ENCODE measurements at regions not wholly inside any gene's neighbourhood (a gene's known extent, or its start where the extent isn't known, plus 50 kb on each side); places are given as distances from the start of the nearest gene placed in this dataset.

- H3K79me2 ChIP-seq (ENCODE audit: control insufficient read depth, insufficient read depth, low read length) = no peaks in the 10 kb centered on the region
- no peak for ATAC-seq
- DNase-seq (ENCODE audit: low read depth, low spot score) = no peak
- no peak overlapping the region for H3K4me3 ChIP-seq
- no peaks in the 10 kb centered on the region; the same call in 1 of the 3 replicates for H3K9me3 ChIP-seq (replicated peaks; ENCODE audit: control insufficient read depth, insufficient read depth, low read length)
- no peak for FAIRE-seq
- H2AFZ ChIP-seq (ENCODE audit: control insufficient read depth, low read depth, low read length) = no peak overlapping the region
- no peak overlapping the region for H3K4me2 ChIP-seq (ENCODE audit: control insufficient read depth, insufficient read depth)
- no peaks in the 10 kb centered on the region for H3K27me3 ChIP-seq (replicated peaks in 1 of 2; ENCODE audit: control insufficient read depth in 2 of 2, insufficient read depth in 2 of 2, low read length in 1 of 2)
- intact Hi-C loops (cut with micrococcal nuclease; ENCODE audit: unreplicated experiment) = loop anchor here (10.0 kb wide), 2 partner anchors 299 to 991 kb away; no protein-coding TSS in a partner anchor
- no peak for TF ChIP-seq IKZF1 (conservative IDR thresholded peaks at IDR 0.05)
- no peak for TF ChIP-seq CHD4 (IDR thresholded peaks at IDR 0.05)
- no peak for TF ChIP-seq EZH2 (IDR thresholded peaks at IDR 0.05; ENCODE audit: borderline replicate concordance, control insufficient read depth, low read depth, low read length)
- in situ Hi-C loops (cut with MboI) = no loop called here
- no peak overlapping the region for H3K9ac ChIP-seq (ENCODE audit: control insufficient read depth, insufficient read depth, low read length)
- no peaks in the 10 kb centered on the region for H3K36me3 ChIP-seq (ENCODE audit: control insufficient read depth in 2 of 2, insufficient read depth in 2 of 2, low read length in 1 of 2)
- ChIA-PET RAD21 (ENCODE audit: unreplicated experiment) (no interaction called here), SMC1A (ENCODE audit: uncharacterized antibody, unreplicated experiment) (no interaction called here), POLR2A (no interaction called here), CTCF (interaction anchor here (0.8 to 1.1 kb wide), 2 partner anchors 9 to 319 kb away, joined by 3 read pairs; no protein-coding TSS in a partner anchor)
- no peaks in the 10 kb centered on the region for H4K20me1 ChIP-seq (ENCODE audit: control insufficient read depth, insufficient read depth)
- H3K27ac ChIP-seq (ENCODE audit: control insufficient read depth, insufficient read depth) = no peak overlapping the region
- WGBS (ENCODE audit: insufficient coverage, insufficient replicate concordance, low lambda C conversion rate, missing lambda C conversion rate) = 44% methylated on average over 2 of the region's 2 CpGs
- H3K4me1 ChIP-seq (ENCODE audit: control insufficient read depth, insufficient read depth, low read length) = no peaks in the 10 kb centered on the region
- no TSS peak for BruUV-seq (replicated peaks)
Measured at GRCh38 chr10:46226232-46226631, 60.6 kb upstream of the ANTXRL start.

GRCh38 chr10:46226900-46227558, 59.8 kb upstream of the ANTXRL start:
- BruUV-seq (replicated peaks) = no TSS peak
- Histone ChIP-seq H3K27ac (ENCODE audit: control insufficient read depth, insufficient read depth) (no peak overlapping the region), H3K9me3 (replicated peaks; ENCODE audit: control insufficient read depth, insufficient read depth, low read length) (no peaks in the 10 kb centered on the region; the same call in 1 of the 3 replicates), H3K4me2 (ENCODE audit: control insufficient read depth, insufficient read depth) (no peak overlapping the region), H3K79me2 (ENCODE audit: control insufficient read depth, insufficient read depth, low read length) (no peaks in the 10 kb centered on the region), H3K9ac (ENCODE audit: control insufficient read depth, insufficient read depth, low read length) (no peak overlapping the region), H3K27me3 (replicated peaks in 1 of 2; ENCODE audit: control insufficient read depth in 2 of 2, insufficient read depth in 2 of 2, low read length in 1 of 2) (no peaks in the 10 kb centered on the region), H4K20me1 (ENCODE audit: control insufficient read depth, insufficient read depth) (no peaks in the 10 kb centered on the region), H3K4me3 (no peak overlapping the region), H3K36me3 (ENCODE audit: control insufficient read depth in 2 of 2, insufficient read depth in 2 of 2, low read length in 1 of 2) (no peaks in the 10 kb centered on the region), H2AFZ (ENCODE audit: control insufficient read depth, low read depth, low read length) (no peak overlapping the region), H3K4me1 (ENCODE audit: control insufficient read depth, insufficient read depth, low read length) (no peaks in the 10 kb centered on the region)
- intact Hi-C loops (cut with micrococcal nuclease; ENCODE audit: unreplicated experiment) = loop anchor here (10.0 kb wide), 2 partner anchors 298 to 992 kb away; no protein-coding TSS in a partner anchor
- DNase-seq (ENCODE audit: low read depth, low spot score) (no peak), ATAC-seq (no peak), FAIRE-seq (no peak)
- CTCF ChIA-PET = interaction anchor here (1.0 to 1.4 kb wide), 3 partner anchors 10 to 318 kb away, joined by 3 to 4 read pairs (median 3); no protein-coding TSS in a partner anchor
- SMC1A ChIA-PET (ENCODE audit: uncharacterized antibody, unreplicated experiment) = no interaction called here
- WGBS (ENCODE audit: insufficient coverage, insufficient replicate concordance, low lambda C conversion rate, missing lambda C conversion rate) = 25% methylated on average over 7 of the region's 7 CpGs
- POLR2A ChIA-PET = no interaction called here
- in situ Hi-C loops (cut with MboI) = no loop called here
- RAD21 ChIA-PET (ENCODE audit: unreplicated experiment) = interaction anchor here (0.6 kb wide), 1 partner anchor 9 kb away, joined by 3 read pairs; no protein-coding TSS in a partner anchor
- TF ChIP-seq, protein P1, sequence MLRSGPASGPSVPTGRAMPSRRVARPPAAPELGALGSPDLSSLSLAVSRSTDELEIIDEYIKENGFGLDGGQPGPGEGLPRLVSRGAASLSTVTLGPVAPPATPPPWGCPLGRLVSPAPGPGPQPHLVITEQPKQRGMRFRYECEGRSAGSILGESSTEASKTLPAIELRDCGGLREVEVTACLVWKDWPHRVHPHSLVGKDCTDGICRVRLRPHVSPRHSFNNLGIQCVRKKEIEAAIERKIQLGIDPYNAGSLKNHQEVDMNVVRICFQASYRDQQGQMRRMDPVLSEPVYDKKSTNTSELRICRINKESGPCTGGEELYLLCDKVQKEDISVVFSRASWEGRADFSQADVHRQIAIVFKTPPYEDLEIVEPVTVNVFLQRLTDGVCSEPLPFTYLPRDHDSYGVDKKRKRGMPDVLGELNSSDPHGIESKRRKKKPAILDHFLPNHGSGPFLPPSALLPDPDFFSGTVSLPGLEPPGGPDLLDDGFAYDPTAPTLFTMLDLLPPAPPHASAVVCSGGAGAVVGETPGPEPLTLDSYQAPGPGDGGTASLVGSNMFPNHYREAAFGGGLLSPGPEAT (IDR thresholded peaks at IDR 0.05; ENCODE audit: low read depth) = no peak
- no peak for TF ChIP-seq TCF7 (IDR thresholded peaks at IDR 0.05; ENCODE audit: borderline replicate concordance)
- no peak for TF ChIP-seq IKZF2 (IDR thresholded peaks at IDR 0.05)
- no peak for TF ChIP-seq SIX5 (IDR thresholded peaks at IDR 0.05; ENCODE audit: low read depth, low read length, severe bottlenecking)
- TF ChIP-seq SIN3A (IDR thresholded peaks at IDR 0.05; ENCODE audit: low read depth, low read length) = no peak
- TF ChIP-seq ZNF207 (IDR thresholded peaks at IDR 0.05; ENCODE audit: borderline replicate concordance) = no peak
- TF ChIP-seq NRF1 (conservative IDR thresholded peaks at IDR 0.05; ENCODE audit: low read depth, low read length) = no peak
- no peak for TF ChIP-seq RCOR1 (conservative IDR thresholded peaks at IDR 0.05; ENCODE audit: low read depth, low read length)
- no peak for TF ChIP-seq SREBF1 (IDR thresholded peaks at IDR 0.05; ENCODE audit: low read length)
- TF ChIP-seq, protein P2, sequence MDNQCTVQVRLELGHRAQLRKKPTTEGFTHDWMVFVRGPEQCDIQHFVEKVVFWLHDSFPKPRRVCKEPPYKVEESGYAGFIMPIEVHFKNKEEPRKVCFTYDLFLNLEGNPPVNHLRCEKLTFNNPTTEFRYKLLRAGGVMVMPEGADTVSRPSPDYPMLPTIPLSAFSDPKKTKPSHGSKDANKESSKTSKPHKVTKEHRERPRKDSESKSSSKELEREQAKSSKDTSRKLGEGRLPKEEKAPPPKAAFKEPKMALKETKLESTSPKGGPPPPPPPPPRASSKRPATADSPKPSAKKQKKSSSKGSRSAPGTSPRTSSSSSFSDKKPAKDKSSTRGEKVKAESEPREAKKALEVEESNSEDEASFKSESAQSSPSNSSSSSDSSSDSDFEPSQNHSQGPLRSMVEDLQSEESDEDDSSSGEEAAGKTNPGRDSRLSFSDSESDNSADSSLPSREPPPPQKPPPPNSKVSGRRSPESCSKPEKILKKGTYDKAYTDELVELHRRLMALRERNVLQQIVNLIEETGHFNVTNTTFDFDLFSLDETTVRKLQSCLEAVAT (IDR thresholded peaks at IDR 0.05) = no peak
- no peak for TF ChIP-seq SRF (IDR thresholded peaks at IDR 0.05; ENCODE audit: low read depth in 2 of 2, low read length in 2 of 2)
